Inflammatory macrophage (primary cell): ENCODE measurements at regions not wholly inside any gene's neighbourhood (a gene's known extent, or its start where the extent isn't known, plus 50 kb on each side); places are given as distances from the start of the nearest gene placed in this dataset.

ENCODE experiments used
- DNase-seq, 2 donors: peaks; one replicate each; pipeline ENCODE4 v3.0.0-alpha.2; 2020 to 2022

DNA sequence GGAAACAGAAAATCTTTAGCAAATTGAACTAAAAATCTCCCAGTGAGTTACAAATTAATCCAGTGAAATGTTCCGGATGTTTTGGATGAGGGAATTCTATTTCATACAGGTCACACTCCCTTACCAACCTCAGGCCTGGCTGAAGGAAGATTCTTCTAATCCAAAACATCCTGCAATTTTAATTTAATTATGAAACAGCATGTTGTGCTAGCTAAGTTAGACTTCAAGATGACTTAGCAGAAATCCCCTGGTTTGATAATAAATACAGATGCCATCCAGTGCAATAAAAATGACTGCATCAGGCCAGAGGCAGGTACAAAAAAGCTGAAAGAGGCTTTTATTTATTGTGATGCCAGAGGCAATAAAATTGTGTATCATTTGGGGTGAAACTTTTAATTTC lies 96.7 kb upstream of the CLDN10 start:
- no peak for DNase-seq

DNA sequence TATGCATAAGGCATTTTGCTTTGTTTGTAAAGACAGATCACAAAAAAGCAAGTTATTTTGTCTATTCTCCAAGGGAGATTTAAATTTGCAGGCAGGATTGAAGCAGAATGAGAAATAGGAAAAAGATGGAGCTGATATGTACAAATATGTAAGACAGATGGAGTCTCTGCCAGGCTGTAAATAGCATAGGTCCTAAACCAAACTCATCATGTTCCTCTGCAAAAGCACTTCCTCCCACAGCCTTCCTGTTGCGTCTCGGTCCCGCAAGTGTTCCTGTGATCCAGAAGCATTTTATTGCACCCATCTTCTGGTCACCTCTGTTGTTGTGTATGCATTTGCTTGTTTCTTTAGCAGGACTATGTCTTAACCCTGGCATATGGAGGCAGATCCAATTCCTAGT lies 95.7 kb upstream of the CLDN10 start:
- peak; percentile 12 for DNase-seq

DNA sequence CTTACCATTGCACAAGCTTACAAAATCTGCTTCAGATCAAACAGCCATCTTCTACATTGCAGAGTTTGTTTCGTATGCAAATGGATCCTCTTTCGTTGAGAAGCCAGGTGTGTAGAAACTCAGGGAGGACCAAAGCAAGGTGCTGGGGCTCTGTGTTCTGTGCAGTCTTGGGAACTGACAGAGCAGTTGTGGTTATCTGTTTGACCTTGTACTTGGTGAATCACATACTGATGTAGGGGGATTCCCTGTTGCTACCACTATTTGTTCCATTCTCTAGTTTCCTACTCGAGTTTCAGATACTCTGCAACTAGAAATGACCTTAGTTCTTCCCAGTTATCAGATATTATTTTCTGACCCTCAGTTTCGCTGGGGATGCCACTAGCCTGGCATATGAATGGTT lies 95.2 kb upstream of the CLDN10 start:
- no peak for DNase-seq

DNA sequence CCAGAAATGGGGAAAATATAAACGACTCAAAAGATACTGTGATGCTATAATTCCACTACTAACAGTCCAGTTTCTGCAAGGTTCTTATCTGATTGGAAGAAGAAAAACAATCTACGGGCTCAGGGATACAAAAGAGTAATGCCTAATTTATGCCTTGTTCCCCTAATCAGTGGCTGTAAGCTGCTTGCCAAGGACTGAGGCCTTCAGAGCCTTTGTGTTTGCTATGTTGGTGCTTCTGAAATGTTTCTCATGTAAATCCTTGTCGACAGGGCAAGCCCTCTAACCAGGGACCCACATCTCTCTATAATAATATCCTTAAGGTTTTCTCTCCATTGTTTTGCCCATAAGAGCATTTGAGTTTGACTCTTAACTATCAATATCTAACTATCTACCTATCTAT lies 89.7 kb upstream of the CLDN10 start:
- DNase-seq = no peak

DNA sequence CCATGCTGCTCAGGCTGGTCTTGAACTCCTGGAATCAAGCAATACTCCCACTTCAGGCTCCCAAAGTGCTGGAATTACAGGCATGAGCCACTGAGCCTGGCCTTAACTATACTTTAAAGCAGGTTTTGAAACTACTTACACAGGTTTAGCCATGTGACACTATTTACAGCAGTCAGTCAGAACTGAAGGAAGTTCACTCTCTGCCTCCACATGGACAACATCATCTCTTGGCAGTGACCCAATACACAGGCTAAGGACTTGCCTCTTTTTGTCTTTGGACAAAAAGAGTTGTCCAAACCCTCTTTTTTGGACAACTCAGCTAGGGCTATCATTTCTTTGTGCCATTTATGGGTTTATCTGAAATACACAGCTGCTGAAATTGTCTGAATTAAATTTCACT lies 89.0 kb upstream of the CLDN10 start:
- peak; percentile 42 to 56 for DNase-seq

DNA sequence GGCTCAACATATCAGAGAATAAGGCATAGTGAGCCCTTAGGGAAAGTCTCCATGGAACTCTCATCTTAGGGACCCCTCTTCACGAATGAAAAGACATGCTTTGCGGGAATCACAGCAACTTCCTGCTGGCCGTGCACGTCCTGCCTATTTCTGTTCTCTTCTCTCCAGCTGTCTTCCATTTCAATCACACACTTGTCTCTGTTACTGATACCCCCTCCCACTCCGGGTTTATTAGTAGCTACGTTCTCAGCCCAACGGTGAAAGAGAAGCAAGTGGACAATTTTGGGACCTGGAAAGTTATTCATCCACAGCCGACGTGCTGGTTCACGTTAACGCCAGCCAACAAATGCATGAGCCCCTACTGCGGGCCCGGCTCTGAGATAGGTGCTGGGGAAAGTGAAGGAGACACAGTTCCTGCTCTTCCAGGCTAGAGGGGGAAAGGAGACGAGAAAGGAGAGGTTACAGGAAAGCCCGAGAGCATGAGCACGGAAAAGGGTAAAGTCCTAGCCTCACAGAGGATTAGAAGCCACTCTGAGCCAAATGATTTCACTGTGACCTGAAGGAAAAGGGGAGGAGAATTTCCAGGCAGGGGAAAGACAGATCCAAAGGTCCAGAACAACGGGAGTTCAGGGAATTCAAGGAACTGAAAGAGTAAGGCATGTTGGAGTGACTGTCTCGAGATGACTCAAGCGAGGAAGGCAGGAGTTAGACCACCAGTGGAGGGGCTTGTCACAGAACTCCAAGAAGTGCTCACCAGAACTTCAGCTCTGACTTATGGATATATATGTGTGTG lies 81.8 kb upstream of the CLDN10 start:
- no peak for DNase-seq

DNA sequence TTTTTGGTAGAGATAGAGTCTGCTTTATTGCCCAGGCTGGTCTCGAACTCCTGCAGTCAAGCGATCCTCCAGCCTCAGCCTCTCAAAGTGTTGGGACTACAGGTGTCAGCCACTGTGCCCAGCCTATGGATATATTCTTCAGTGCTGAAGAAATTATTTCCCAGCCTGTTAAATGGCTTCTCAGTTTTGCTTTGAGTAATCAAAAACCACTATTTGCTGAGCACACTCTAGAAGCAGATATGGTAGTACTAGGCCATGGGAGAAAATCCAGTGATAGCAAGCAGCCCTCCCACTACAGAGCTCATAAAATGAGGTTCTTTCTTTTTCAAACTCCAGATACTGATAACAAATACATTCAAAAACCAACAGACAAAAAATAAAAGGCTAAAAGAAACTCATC lies 80.6 kb upstream of the CLDN10 start:
- DNase-seq = no peak

DNA sequence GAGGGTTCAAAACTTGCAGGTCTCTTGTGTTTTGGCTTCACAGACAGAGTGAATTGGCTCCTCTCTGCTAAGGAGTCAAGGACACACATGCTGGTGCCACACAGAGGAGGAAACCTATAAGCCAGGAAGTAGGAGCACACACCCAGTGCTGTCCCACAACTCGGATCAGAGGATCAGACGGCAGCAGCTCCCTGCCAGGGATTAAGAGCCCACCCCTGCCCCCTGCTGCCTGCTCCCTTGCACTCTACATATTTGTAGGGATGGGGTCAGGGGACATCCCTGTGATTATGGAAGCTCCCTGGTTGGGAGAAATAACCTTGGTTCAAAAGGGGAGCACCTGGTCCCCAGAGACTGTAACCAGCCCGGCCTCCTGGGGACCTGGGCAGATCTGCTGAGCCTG lies 77.5 kb upstream of the CLDN10 start:
- DNase-seq = no peak

DNA sequence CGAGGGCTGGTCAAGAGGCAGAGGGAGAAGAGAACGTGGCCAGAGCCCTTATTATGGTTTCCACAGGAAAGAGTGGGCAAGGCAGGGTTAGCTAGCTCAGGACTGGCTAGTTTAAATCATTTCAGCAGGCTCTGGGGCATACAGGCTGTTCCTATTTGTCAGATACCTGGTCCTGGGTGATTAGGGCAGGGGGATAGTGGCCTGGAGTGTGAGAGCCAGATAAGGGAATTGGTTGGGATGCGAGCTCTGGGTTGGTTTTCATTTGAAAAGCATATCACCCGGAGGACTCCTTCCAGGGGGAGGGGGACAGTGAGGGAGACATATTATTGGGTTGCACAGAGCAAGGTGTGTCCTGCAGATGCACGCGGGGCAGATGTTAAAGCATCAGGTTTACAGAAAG lies 75.3 kb upstream of the CLDN10 start:
- no peak for DNase-seq

DNA sequence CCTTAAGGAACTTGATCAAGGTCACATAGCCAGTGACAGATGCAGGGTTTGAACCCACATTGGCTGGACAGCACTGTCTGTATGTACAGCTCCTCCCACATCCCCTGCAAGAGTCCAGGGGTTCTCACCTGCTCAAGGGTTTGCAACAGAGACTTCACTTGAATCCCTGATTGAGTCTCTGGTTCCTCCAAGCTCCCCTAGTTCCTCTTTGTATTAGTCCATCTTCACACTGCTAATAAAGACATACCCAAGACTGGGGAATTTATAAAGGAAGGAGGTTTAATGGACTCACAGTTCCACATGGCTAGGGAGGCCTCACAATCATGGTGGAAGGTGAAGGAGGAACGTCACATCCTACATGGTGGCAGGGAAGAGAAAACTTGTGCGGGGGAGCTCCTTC lies 72.8 kb upstream of the CLDN10 start:
- no peak for DNase-seq

DNA sequence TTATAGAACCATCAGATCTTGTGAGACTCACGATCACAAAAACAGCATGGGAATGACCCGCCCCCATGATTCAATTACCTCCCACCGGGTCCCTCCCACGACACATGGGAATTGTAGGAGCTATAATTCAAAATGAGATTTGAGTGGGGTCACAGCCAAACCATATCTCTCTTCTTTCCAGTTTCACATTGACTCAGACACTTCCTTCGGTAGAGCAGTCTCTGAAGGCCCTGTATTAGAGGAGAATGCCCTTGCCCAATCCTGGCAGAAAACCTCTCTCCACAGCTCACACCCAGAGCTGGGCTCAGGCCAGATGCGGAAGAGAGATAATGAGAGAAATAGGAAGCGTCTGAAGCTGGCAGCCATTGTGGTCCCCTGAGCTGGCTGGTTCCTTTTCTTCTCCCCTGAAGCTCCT lies 72.4 kb upstream of the CLDN10 start:
- DNase-seq = peak; percentile 91 to 97

DNA sequence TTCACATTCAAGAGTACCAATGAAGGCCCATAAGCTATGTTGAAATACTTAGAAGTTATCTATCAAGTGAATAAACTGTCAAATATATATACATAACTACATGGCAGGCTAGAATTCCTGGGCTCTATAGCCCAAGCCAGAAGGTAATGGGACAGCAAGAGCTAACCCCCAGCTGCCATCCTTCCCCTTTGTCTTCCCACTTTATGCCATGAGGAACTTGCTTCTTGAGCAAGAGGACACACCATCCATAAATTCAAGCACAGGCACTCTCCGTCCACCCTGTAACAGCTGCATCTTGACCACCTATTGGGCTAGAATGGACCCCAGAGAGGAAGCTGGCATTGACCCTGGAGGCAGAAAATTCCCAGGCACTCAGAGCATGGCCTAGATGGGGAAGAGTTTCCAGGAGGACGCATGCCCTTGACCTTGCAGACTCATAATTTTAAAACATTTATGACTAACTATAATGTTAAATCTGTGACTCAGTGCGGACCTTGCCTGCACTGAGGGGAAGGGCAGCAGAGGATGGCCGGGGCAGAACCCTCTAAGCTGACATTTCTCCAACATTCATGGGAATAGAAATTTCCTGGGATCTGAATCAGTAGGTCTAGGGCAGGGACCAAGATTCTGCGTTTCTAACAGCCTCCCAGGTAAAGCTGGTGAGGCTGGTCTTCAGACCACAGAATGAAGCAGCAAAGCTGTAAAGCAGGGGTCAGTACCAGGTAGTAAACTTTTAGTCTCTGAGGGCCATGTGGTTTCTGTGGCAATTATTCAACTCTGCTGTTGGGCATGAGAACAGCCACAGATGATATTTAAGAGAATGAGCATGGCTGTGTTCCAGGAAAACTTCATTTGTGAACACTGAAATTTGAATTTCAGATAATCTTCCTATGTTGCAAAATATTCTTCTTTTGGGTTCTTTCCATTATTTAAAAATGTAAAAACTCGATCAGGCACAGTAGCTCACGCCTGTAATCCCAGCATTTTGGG lies 71.4 kb upstream of the CLDN10 start:
- DNase-seq = peak; percentile 56 to 76

DNA sequence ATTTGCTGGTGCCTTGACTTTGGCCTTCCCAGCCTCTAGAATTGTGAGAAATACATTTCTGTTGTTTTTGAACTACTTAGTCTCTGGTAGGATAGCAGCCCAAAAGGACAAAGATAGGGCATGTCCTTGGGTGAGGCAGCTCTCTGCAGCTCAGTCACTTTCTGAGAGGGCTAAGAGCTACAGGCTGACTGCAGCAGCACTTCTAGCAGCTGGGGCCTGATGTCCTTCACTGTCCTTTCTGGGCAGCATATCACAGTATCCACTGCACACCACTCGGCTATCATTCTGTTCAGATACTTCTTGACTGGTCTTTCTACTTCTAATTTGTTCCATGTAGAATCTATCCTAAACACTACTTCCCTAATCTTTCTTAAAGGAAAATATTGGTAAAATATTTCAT lies 68.5 kb upstream of the CLDN10 start:
- DNase-seq = no peak

DNA sequence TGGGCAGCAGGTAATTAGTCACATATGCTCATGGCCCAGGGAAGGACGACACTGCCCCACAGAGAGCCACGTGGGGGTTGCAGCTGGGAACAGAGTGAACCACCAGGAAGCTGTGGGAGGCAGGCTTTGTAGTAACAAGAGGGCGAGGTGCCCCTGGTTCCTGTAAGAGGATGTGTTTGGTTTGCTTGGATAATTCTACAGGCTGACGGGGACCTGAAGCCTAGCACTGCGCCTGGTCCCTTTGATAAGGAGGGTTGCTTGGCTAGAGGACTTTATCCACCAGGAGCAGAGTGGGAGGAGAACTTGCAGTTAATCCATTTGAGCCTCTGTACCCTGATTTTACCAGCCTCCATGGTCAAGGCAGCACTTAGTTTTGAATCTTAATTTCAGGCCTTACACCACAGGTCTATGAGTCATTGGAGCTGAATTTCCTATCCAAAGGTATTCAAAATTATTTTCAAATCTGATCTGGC lies 67.4 kb upstream of the CLDN10 start:
- DNase-seq = peak; percentile 76 to 82

DNA sequence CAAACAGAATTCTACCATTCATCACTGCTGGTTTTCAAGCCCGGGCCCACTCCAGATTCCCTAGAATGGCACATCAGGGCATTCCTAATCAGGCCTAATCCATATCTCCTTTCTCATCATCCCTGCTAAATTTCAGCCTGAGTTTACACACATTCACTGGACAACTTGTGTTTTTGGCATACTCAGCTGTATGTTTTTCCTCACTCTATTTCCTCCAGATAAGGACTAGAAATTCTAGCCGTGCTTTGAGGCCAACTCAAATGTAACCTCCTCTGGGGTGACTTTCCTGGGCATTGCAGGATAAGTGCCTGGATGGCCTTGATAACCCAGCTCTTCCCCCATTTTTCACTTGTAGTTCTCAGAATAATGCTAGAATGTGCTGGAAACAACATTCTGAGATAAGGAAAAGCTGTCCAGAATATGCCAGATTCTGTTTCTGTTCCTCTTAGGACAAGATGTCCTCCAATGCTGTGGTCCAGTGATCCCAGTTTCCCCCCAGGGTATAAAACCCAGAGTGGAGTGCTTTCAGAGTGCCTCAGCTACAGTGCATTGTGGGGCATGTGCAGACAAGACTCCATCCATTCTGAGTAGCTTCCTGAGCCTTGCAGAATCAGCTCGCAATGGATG lies 66.9 kb upstream of the CLDN10 start:
- DNase-seq = no peak

DNA sequence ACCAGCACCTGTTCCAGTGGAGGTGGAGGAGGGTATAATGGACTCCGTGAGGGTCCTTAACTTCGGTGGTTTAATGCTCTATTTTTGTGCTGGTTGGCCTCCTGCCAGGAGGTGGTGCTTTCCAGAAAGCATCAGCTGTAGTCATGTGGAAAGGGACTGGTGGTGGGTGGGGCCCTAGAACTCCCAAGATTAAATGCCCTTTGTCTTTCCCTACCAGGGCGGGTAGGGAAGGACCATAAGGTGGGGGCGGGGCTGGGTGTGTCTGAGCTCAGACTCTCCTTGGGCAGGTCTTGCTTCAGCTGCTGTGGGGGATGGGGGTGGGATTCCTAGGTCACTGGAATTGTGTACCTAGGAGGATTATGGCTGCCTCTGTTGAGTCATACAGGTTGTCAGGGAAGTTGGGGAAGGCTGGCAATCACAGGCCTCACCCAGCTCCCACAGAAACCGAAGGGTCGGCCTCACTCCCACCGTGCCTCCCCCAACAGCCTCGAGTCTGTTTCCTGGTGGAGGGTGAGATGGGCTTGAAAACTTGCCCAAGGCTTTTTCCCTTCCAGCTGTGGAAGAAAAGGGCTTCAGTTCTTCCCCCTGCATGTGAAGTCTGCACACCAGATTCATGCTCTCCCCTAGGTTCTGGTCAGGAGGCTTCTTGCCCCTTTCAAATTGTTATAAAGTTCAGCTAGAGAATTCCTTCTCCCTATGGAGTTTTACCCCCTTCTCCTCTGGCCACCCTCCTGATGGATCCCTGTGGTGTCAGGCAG lies 60.3 kb upstream of the CLDN10 start:
- no peak for DNase-seq

DNA sequence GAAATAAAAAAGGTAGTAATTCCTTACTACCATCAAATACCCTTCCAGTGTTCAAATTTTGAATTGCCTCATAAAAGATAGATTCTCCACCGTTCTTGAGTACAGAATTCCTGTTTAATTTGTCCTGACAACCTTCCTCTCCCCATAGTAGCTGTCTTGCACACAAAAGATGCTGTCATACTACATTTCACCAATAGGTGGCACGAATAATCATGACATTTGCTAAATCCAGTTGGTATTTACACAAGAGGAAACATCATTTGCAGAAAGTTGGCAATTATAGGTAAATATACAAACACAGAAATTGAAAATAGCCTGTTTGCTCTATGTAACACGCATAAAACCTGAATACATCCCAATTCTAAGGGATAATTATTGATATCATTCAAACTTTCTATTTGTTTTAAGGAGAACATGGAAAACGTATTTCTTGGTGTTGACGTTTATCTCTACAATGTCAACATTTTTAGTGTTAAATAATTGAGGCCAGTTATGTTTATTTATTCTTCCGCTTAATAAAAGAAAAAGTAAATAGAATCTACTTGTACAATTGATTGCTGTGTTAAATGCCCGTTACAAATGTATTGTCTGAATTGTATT lies 58.3 kb upstream of the CLDN10 start:
- peak; percentile 70 to 85 for DNase-seq

DNA sequence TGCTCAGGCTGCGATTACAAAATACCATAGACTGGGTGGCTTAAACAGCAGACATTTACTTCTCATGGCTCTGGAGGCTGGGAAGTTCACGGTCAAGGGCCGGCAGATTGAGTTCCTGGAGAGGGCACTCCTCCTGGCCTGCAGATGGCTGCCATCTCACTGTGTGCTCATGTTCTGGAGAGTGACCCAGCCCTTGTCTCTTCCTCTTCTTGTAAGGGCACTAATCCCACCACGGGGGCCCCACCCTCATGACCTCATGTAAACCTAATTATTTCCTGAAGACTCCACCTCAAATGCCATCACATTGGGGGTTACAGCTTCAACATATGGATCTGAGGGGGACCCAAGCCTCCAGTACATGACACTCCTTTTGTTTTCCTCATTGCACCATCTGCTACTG lies 56.0 kb upstream of the CLDN10 start:
- no peak for DNase-seq

DNA sequence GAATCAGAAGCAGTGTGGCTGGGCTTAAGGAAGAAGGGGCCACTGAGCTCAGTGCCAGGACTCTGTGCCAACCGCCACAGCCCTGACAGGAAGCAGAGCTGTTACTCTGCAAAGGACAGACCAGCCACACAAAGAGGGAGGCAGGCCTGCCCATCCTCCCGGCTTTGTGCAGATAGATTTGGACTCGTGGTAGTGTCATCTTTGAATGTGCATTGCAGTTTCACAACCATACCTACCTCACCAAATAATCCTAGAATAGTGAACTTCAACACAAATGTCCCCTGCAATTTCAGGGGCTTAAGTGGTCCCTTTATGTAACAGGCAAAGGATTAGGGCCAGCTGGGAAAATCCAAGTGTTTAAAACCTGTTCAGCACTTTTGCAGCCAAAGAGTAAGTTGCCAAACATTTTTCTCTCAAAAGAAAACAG lies 55.1 kb upstream of the CLDN10 start:
- no peak for DNase-seq

DNA sequence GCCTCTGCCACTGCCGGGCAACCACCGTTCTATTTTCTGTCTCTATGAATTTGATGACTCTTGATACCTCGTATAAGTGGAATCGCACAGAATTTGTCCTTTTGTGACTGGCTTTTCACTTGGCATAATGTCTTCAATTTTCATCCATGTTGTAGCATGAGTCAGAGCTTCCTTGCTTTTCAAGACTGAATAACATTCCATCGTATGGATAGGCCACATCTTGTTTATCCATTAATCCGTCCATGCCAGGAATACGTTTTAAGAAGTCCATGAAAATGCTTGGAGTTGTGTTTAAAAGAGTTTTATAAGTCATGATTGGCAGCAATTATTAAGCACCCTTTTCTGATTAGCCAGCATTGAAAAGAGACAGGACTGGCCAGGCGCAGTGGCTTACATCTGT lies 53.6 kb upstream of the CLDN10 start:
- DNase-seq = no peak

DNA sequence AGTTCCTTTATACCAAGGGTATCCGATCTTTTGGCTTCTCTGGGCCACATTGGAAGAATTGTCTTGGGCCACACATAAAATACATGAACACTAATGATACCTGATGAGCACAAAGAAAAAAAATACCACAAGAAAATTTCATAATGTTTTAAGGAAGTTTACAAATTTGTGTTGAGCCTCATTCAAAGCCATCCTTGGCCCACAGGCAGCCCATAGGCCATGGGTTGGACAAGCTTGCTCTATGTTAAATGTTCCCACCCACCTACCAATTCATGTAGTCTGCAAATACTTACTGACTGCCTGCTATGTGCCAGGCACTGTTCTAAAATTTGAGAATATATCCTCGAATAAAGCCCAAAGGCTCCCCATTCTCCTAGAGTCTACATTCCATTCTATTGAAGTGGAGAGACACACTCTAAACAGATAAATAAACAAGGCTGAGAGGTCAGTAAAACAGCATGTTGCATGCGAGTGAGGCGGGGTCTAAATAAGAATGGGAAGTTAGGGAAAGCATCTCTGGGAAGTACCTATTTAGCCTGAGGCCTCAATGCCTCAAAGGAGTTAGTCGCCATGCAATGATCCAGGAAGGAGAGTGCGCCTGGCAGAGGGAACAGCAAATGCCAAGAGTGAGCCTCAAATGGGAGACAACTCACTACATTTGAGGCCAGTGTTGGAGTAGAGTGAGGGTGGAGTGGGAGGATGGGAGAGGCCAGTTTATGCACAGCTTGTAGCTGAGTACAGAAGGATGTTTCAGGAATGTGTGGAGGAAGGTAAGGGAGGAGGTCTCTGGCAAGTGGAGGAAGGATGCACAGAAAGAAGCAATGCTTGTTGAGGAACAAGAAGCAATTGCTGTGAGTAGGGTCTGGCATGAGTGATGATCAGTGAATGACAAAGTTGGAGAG lies 52.5 kb upstream of the CLDN10 start:
- DNase-seq = no peak
